ENCODE measurements at regions not wholly inside any gene's neighbourhood (a gene's known extent, or its start where the extent isn't known, plus 50 kb on each side); places are given as distances from the start of the nearest gene placed in this dataset.

GRCh38 chr14:30264161-30264560 lies 294.8 kb upstream of the G2E3 start:
- ATAC-seq: no peak
- H3K4me1 ChIP-seq: no peaks in the 10 kb centered on the region
- TF ChIP-seq POLR2A (IDR thresholded peaks at IDR 0.05) (no peak), CTCF (IDR thresholded peaks at IDR 0.05) (no peak), EP300 (IDR thresholded peaks at IDR 0.05) (no peak), POLR2AphosphoS5 (IDR thresholded peaks at IDR 0.05) (no peak)
- H3K27me3 ChIP-seq: no peaks in the 10 kb centered on the region
- H3K36me3 ChIP-seq: no peaks in the 10 kb centered on the region
- H3K4me3 ChIP-seq: no peak overlapping the region
- no peaks in the 10 kb centered on the region for H3K9me3 ChIP-seq
- H3K27ac ChIP-seq: no peak overlapping the region

GRCh38 chr14:30266290-30266689 lies 292.7 kb upstream of the G2E3 start:
- 93% methylated on average over 3 of the region's 3 CpGs for WGBS, 2 donors (ENCODE audit: low coverage in 1 of 2)

DNA sequence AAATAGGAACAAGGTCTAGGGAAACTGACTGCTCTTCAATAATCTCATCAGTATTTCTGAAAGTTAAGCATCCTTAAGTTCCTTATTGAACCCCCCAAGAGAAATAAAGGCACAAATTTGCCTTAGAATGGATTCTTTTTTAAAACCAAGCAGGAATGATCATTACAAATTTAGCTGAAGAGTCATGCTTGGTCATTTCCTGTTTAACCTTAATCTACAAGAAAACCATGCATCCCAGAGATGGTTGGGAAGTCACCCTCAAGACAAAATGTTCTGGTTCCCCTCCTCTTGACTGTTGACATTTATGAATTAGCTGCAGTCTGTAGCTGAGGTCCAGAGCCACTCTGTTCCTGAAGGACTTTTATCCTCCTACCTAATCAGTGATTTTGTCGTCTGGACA lies 291.8 kb upstream of the G2E3 start:
- no peak for ATAC-seq
- Histone ChIP-seq H3K36me3 (no peaks in the 10 kb centered on the region), H3K4me1 (peaks cover 0 to 21% (median 2%) of the 10 kb centered on the region in 3 donors), H3K9me3 (no peaks in the 10 kb centered on the region), H3K27ac (peak overlapping the region in 1 of 4 donors; percentile 20), H3K4me3 (no peak overlapping the region), H3K27me3 (no peaks in the 10 kb centered on the region)
- TF ChIP-seq POLR2A (IDR thresholded peaks at IDR 0.05) (no peak), POLR2AphosphoS5 (IDR thresholded peaks at IDR 0.05) (peak; percentile 48), EP300 (IDR thresholded peaks at IDR 0.05) (no peak)
- 56% methylated on average over 1 of the region's 1 CpG; no CpG with 5 or more reads in 1 of the 2 donors for WGBS, 2 donors (ENCODE audit: low coverage in 1 of 2)

More at GRCh38 chr14:30266290-30266689, 292.7 kb upstream of the G2E3 start:
- Histone ChIP-seq H3K9me3 (no peaks in the 10 kb centered on the region), H3K4me3 (no peak overlapping the region), H3K27ac (no peak overlapping the region), H3K4me1 (peaks cover 0 to 13% (median 2%) of the 10 kb centered on the region in 3 donors), H3K36me3 (no peaks in the 10 kb centered on the region), H3K27me3 (no peaks in the 10 kb centered on the region)
- TF ChIP-seq EP300 (IDR thresholded peaks at IDR 0.05) (no peak), POLR2AphosphoS5 (IDR thresholded peaks at IDR 0.05) (no peak), CTCF (IDR thresholded peaks at IDR 0.05) (no peak), POLR2A (IDR thresholded peaks at IDR 0.05) (no peak)
- ATAC-seq: no peak

DNA sequence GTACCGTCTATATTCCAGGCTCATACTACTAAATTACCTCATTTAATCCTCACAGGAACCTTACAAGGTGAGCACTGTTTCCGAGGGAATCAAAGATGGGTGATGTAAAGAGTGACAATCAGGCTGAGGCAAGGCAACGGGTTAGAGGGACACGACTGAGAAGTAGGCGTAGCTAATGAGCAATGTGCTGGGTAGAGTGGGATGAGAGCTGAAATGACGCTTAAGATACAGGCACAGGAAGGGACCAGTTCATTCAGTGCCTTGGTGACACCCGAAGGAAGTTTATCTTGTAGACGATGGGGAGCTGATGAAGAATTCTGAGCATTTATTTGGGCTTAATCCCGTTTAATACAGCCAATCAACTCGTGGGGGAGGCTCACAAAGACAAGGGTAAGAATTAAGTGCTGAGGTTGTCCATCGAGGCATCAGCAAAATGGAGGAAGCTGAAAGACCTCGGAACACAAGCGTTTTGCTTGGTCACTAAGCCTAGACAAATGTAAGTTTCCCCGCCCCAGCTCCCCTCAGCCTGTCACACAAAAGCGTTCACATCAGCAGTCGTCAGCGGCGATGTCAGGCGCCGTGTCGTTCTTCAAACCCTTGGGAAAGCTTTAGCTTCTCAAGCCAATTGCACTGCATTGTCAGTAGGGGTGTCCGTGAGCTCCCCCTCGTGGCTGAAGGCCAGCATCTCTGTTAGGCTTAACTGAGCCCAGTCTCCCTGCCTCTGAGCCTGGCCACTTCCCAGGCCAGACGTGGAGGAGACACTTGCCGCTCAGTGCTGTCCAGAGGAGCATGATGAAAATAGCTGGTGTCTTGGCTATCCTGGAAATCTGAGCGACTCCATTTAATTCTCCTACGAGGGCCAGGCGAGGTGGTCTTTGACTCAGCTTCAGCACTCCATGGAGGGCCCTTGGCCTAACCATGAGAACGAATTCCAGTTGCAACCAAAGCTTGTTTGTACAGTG lies 288.5 kb upstream of the G2E3 start:
- peak; percentile 90 for ATAC-seq
- Histone ChIP-seq H3K27ac (peak overlapping the region in 1 of 4 donors; percentile 24), H3K4me3 (peak overlapping the region in 1 of 2 donors; percentile 23), H3K36me3 (no peaks in the 10 kb centered on the region), H3K9me3 (no peaks in the 10 kb centered on the region), H3K4me1 (peaks cover 0 to 21% (median 2%) of the 10 kb centered on the region in 3 donors), H3K27me3 (no peaks in the 10 kb centered on the region)
- 40 to 46% methylated on average over 20 to 26 of the region's 29 CpGs for WGBS, 2 donors (ENCODE audit: low coverage in 1 of 2)
- TF ChIP-seq EP300 (IDR thresholded peaks at IDR 0.05) (no peak), CTCF (IDR thresholded peaks at IDR 0.05) (peak; percentile 66 to 89 (median 72))

GRCh38 chr14:30271811-30272323 lies 287.1 kb upstream of the G2E3 start:
- Histone ChIP-seq H3K27ac (no peak overlapping the region), H3K36me3 (no peaks in the 10 kb centered on the region), H3K4me3 (no peak overlapping the region), H3K9me3 (no peaks in the 10 kb centered on the region), H3K4me1 (peaks cover 0 to 21% (median 2%) of the 10 kb centered on the region in 3 donors), H3K27me3 (no peaks in the 10 kb centered on the region)
- TF ChIP-seq POLR2AphosphoS5 (IDR thresholded peaks at IDR 0.05) (no peak), EP300 (IDR thresholded peaks at IDR 0.05) (no peak), CTCF (IDR thresholded peaks at IDR 0.05) (no peak), POLR2A (IDR thresholded peaks at IDR 0.05) (no peak)
- ATAC-seq: no peak
- 62 to 78% methylated on average over 4 to 6 of the region's 6 CpGs for WGBS, 2 donors (ENCODE audit: low coverage in 1 of 2)

All from gastroesophageal sphincter (tissue), 4 donors.